Neuronal stem cell (in vitro differentiated cells): ENCODE measurements at regions not wholly inside any gene's neighbourhood (a gene's known extent, or its start where the extent isn't known, plus 50 kb on each side); places are given as distances from the start of the nearest gene placed in this dataset.

Experiments
- DNase-seq: peaks from one replicate; pipeline ENCODE4 v3.0.0-alpha.2; 2013; ENCODE audit warnings: low spot score
- H2AFZ ChIP-seq: one replicate; pipeline ENCODE4 v1.6.1; 2013; ENCODE audit warnings: mild to moderate bottlenecking, low read length, inconsistent platforms
- H2AK5ac ChIP-seq: 2 replicates; pipeline ENCODE4 v1.6.1; 2013; ENCODE audit warnings: low read depth, mild to moderate bottlenecking, inconsistent platforms, low read length, moderate library complexity, mixed read lengths
- H2BK120ac ChIP-seq: 2 replicates; pipeline ENCODE4 v1.6.1; 2013; ENCODE audit warnings: low read depth, mild to moderate bottlenecking, inconsistent platforms, low read length, moderate library complexity, mixed read lengths
- H2BK12ac ChIP-seq: one replicate; pipeline ENCODE4 v1.6.1; 2013; ENCODE audit warnings: low read length, inconsistent platforms
- H2BK15ac ChIP-seq: 2 replicates; pipeline ENCODE4 v1.6.1; 2013; ENCODE audit warnings: mild to moderate bottlenecking, low read length, inconsistent platforms, mixed read lengths
- H2BK5ac ChIP-seq: one replicate; pipeline ENCODE4 v1.6.1; 2013; ENCODE audit warnings: inconsistent platforms, mild to moderate bottlenecking, low read length, moderate library complexity
- H3K14ac ChIP-seq: one replicate; pipeline ENCODE4 v1.6.1; 2013; ENCODE audit warnings: low read length, inconsistent platforms
- H3K18ac ChIP-seq: 2 replicates; pipeline ENCODE4 v1.6.1; 2013; ENCODE audit warnings: low read length, inconsistent platforms
- H3K23ac ChIP-seq: 2 replicates; pipeline ENCODE4 v1.6.1; 2013; ENCODE audit warnings: low read depth, mild to moderate bottlenecking, mixed read lengths, low read length, inconsistent platforms; ENCODE audit not compliant: poor library complexity
- H3K27ac ChIP-seq: replicated peaks from 3 replicates; pipeline ENCODE4 v1.5.1; 2013; ENCODE audit warnings: low read length, inconsistent platforms
- H3K27me3 ChIP-seq, 3 experiments: 2 replicates each; pipeline ENCODE4 v1.6.1; 2013; ENCODE audit warnings: low read length in 3 of 3, mild to moderate bottlenecking in 2 of 3, inconsistent platforms in 1 of 3, low read depth in 1 of 3, mixed read lengths in 1 of 3, moderate library complexity in 1 of 3; ENCODE audit not compliant: control insufficient read depth in 3 of 3, insufficient read depth in 3 of 3
- H3K36me3 ChIP-seq, 2 donors: replicated peaks in 1 of 2; 2 replicates each; pipeline ENCODE4 v1.6.1; 2013; ENCODE audit warnings: low read length in 2 of 2; ENCODE audit not compliant: control insufficient read depth in 2 of 2, insufficient read depth in 2 of 2
- H3K4ac ChIP-seq: 2 replicates; pipeline ENCODE4 v1.6.1; 2013; ENCODE audit warnings: inconsistent platforms, mild to moderate bottlenecking, low read length, moderate library complexity
- H3K4me1 ChIP-seq, 2 donors: 1 replicate in 1 of 2; 2 replicates in 1 of 2; pipeline ENCODE4 v1.6.1; 2013; ENCODE audit warnings: low read length in 2 of 2, low read depth in 1 of 2; ENCODE audit not compliant: control insufficient read depth in 2 of 2, insufficient read depth in 1 of 2
- H3K4me2 ChIP-seq: one replicate; pipeline ENCODE4 v1.6.1; 2013; ENCODE audit warnings: mild to moderate bottlenecking, low read length, inconsistent platforms; ENCODE audit not compliant: insufficient read depth, poor library complexity, severe bottlenecking
- H3K4me3 ChIP-seq, 2 donors: 2 replicates each; pipeline ENCODE4 v1.5.1; 2013; ENCODE audit warnings: low read length in 2 of 2, mild to moderate bottlenecking in 2 of 2, inconsistent platforms in 1 of 2, moderate library complexity in 1 of 2
- H3K79me1 ChIP-seq: one replicate; pipeline ENCODE4 v1.6.1; 2013; ENCODE audit warnings: low read depth, mild to moderate bottlenecking, inconsistent platforms, low read length, moderate library complexity
- H3K9ac ChIP-seq: one replicate; pipeline ENCODE4 v1.6.1; 2013; ENCODE audit warnings: mild to moderate bottlenecking, low read depth, low read length, inconsistent platforms; ENCODE audit not compliant: poor library complexity
- H3K9me3 ChIP-seq, 2 donors: replicated peaks in 1 of 2; 2 replicates each; pipeline versions ENCODE3 to v1.6.1; 2013; ENCODE audit warnings: low read length in 2 of 2, mild to moderate bottlenecking in 2 of 2, inconsistent platforms in 1 of 2, low read depth in 1 of 2, mixed read lengths in 1 of 2, moderate library complexity in 1 of 2; ENCODE audit not compliant: control insufficient read depth in 2 of 2, insufficient read depth in 1 of 2
- H4K8ac ChIP-seq: one replicate; pipeline ENCODE4 v1.6.1; 2013; ENCODE audit warnings: low read depth, mild to moderate bottlenecking, inconsistent platforms, low read length, moderate library complexity
- H4K91ac ChIP-seq: one replicate; pipeline ENCODE4 v1.6.1; 2013; ENCODE audit warnings: low read length, low read depth, mild to moderate bottlenecking, inconsistent platforms; ENCODE audit not compliant: poor library complexity
- WGBS, 2 donors: extraction: QIAGEN DNeasy Blood & Tissue Kit; methylation state at CpG; one replicate each; pipeline ENCODE4 v1.1.7; 2013; ENCODE audit warnings: missing lambda C conversion rate in 2 of 2, mixed read lengths in 1 of 2; ENCODE audit not compliant: insufficient read length in 2 of 2, insufficient replicate concordance in 1 of 2; ENCODE audit errors: extremely low coverage in 2 of 2; 5-methylcytosine and 5-hydroxymethylcytosine counted together

DNA sequence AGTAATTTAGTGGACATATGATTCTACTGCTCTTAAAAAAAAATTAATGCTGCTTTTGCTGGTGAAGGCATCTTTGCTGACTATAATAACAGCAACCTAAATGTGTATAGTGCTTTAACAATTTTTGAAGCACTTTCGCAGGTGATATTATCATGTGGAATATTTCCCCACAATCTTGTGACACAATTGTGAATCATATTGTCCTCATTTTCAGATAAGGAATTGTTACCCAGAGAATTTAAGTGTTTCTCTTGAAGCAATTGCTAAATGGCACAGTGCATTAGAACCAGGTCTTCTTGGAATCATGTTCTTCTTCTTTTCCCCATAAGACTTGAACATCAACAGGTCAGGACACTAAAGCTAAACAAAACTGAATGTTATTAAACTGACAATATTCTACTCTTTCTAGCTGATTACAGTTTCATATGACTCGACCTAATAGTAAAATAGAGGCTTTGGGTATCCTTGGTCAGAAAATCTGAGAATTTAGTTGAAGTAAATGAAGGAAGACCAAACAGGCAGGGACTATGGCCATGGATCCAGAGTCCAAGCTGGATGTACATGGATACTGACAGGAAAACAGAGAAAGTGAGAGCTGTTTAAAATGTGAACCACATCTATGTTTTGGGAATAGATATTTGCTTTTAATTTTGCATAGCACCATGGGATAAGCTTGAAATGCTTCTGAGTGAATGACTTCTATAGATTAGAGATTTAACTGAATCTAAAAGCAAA lies 121.8 kb upstream of the SLC35B3 start:
- H3K27ac ChIP-seq, result no peak overlapping the region
- no peak overlapping the region for H3K4me3 ChIP-seq
- no CpG with 5 or more reads among the region's 2 CpGs for WGBS, 2 donors

DNA sequence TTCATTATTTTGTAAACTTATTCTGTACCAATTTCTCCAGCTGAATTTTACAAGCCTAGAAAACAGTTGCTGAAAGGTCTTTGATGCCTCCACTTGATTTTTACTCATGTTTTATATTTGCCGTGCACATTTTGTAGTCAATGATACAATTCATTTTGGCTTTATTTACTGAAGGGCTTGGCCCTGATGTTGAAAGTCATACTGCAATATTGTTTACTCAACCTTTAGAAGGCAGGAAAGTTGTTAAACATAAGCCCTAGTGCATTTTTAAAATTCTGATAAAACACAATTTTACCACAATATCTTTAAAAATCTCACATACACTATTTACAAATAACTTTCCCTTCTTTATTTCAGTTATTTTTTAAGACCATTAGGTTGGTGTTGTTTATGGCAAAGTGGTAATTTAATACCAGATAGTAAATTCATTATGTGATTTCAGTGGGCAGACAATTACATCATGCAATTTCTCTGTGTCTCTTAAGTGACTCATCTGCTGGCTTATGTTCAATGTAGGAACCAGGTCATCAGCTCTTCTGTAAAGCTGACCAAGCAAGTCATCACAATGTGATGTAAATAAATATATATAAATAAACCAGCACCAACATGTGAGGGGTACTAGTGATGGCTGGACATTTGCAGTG lies 121.1 kb upstream of the SLC35B3 start:
- H4K91ac ChIP-seq, result no peak overlapping the region
- no CpG with 5 or more reads among the region's 1 CpG for WGBS, 2 donors

More for the DNA sequence above, 121.8 kb upstream of the SLC35B3 start:
- Histone ChIP-seq H3K4me1 (peaks cover 2 to 9% of the 10 kb centered on the region in 2 donors), H2BK12ac (no peak overlapping the region), H4K91ac (no peak overlapping the region), H4K8ac (no peak overlapping the region), H3K9ac (no peak overlapping the region), H3K79me1 (no peaks in the 10 kb centered on the region), H3K18ac (no peak overlapping the region), H2AFZ (no peak overlapping the region), H3K4ac (no peak overlapping the region), H3K9me3 (no peaks in the 10 kb centered on the region), H3K14ac (no peak overlapping the region), H2BK15ac (no peak overlapping the region), H3K36me3 (no peaks in the 10 kb centered on the region), H2AK5ac (no peak overlapping the region), H2BK120ac (no peak overlapping the region), H3K4me2 (no peak overlapping the region), H3K27me3 (no peaks in the 10 kb centered on the region), H2BK5ac (no peak overlapping the region), H3K23ac (no peak overlapping the region)
- no peak for DNase-seq

DNA sequence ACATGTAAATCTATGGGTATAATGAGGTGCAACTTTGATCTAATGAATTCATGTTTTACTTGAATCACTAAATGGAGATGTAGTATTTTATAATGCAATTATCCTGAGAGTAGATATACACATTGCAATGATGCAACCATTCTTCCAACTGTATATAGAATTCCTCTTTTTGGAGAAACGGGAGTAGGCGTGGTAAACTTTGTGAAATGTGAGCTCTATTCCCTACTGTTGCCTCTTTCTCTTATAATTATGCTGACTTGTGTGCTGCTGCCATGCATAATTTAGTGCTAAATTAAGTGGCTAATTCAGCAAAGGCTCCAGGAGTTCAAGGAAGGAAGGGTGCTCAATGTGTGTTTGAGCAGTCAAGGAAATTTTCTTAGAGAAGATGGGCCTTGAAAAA lies 116.6 kb upstream of the SLC35B3 start:
- WGBS, 2 donors, result no CpG with 5 or more reads among the region's 2 CpGs
- H2BK120ac ChIP-seq, result no peak overlapping the region
- no peaks in the 10 kb centered on the region for H3K36me3 ChIP-seq

More for the DNA sequence above, 121.1 kb upstream of the SLC35B3 start:
- H2AFZ ChIP-seq, result no peak overlapping the region
- no peaks in the 10 kb centered on the region for H3K9me3 ChIP-seq
- no peaks in the 10 kb centered on the region for H3K27me3 ChIP-seq
- no peak overlapping the region for H2BK5ac ChIP-seq
- H3K36me3 ChIP-seq, result no peaks in the 10 kb centered on the region
- no peak overlapping the region for H2AK5ac ChIP-seq
- no peak overlapping the region for H3K18ac ChIP-seq
- H4K8ac ChIP-seq, result no peak overlapping the region
- peaks cover 0 to 4% of the 10 kb centered on the region in 2 donors for H3K4me1 ChIP-seq
- H3K23ac ChIP-seq, result no peak overlapping the region
- no peaks in the 10 kb centered on the region for H3K79me1 ChIP-seq
- no peak overlapping the region for H3K14ac ChIP-seq
- H3K9ac ChIP-seq, result no peak overlapping the region
- no peak overlapping the region for H2BK120ac ChIP-seq
- DNase-seq, result no peak
- no peak overlapping the region for H3K4me2 ChIP-seq
- no peak overlapping the region for H2BK15ac ChIP-seq
- no peak overlapping the region for H3K4me3 ChIP-seq
- no peak overlapping the region for H3K27ac ChIP-seq
- no peak overlapping the region for H2BK12ac ChIP-seq
- H3K4ac ChIP-seq, result no peak overlapping the region

DNA sequence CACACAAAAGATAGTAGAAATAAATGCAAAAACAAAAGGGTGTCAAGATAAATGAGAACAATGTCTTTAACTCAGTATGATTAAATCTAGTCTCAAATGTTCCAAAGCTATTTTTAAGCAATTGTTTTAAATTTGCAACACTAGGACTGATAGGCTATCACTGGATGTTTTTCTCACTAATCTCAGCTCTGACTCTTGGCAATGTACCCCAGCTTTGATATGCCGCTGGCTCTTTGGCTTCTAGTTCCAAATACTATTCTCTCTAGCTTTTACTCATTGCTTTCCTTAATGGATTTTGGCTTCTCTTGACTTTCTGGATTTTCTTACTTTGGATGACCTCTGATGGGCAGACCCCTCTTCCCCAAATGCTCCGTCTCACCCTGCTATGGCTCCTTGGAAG lies 116.0 kb upstream of the SLC35B3 start:
- Histone ChIP-seq H2AFZ (no peak overlapping the region), H3K23ac (no peak overlapping the region), H3K18ac (no peak overlapping the region), H4K91ac (no peak overlapping the region), H3K27me3 (no peaks in the 10 kb centered on the region), H3K14ac (no peak overlapping the region), H3K79me1 (no peaks in the 10 kb centered on the region), H4K8ac (no peak overlapping the region), H3K4ac (no peak overlapping the region), H3K9me3 (no peaks in the 10 kb centered on the region), H2AK5ac (no peak overlapping the region), H2BK15ac (no peak overlapping the region), H2BK120ac (no peak overlapping the region), H3K9ac (no peak overlapping the region), H3K4me2 (no peak overlapping the region), H2BK12ac (no peak overlapping the region), H3K4me3 (no peak overlapping the region), H3K4me1 (no peaks in the 10 kb centered on the region), H3K36me3 (no peaks in the 10 kb centered on the region), H3K27ac (no peak overlapping the region), H2BK5ac (no peak overlapping the region)
- no CpG with 5 or more reads among the region's 2 CpGs for WGBS, 2 donors
- no peak for DNase-seq

More for the DNA sequence above, 116.6 kb upstream of the SLC35B3 start:
- Histone ChIP-seq H3K9me3 (no peaks in the 10 kb centered on the region), H3K9ac (no peak overlapping the region), H2AK5ac (no peak overlapping the region), H3K4me1 (no peaks in the 10 kb centered on the region), H2AFZ (no peak overlapping the region), H3K79me1 (no peaks in the 10 kb centered on the region), H2BK12ac (no peak overlapping the region), H3K18ac (no peak overlapping the region), H4K8ac (no peak overlapping the region), H4K91ac (no peak overlapping the region), H3K27ac (no peak overlapping the region), H3K27me3 (no peaks in the 10 kb centered on the region), H2BK5ac (no peak overlapping the region), H2BK15ac (no peak overlapping the region), H3K4ac (no peak overlapping the region), H3K23ac (no peak overlapping the region), H3K14ac (no peak overlapping the region), H3K4me3 (no peak overlapping the region), H3K4me2 (no peak overlapping the region)
- no peak for DNase-seq
